HepG2 (cell line): ENCODE measurements at regions not wholly inside any gene's neighbourhood (a gene's known extent, or its start where the extent isn't known, plus 50 kb on each side); places are given as distances from the start of the nearest gene placed in this dataset.

Experiments used
- ATAC-seq: fragments of 200-7000 bp; cut with Tn5 transposase; 3 replicates; pipeline ENCODE4 v1.9.1; 2020; ENCODE audit warnings: mild to moderate bottlenecking, moderate library complexity
- BruUV-seq: library from RNA; stranded (reverse); fragments of 400-500 nt; replicated peaks from 2 replicates; lab custom pipeline; 2021; lab: Mats Ljungman, UMichigan
- CTCF ChIA-PET: fragments of 300-600 bp; formaldehyde crosslinking; extraction: SDS; loops from one replicate; lab custom pipeline; 2021; ENCODE audit warnings: low total read pairs, inconsistent platforms, low intra/inter-chr PET ratio; lab: Yijun Ruan, JAX
- POLR2A ChIA-PET: fragments of 350-600 bp; sonication (Branson Sonifier 250); formaldehyde crosslinking; loops from one replicate; lab custom pipeline; 2020; ENCODE audit warnings: antibody characterized with exemption, inconsistent platforms; lab: Yijun Ruan, JAX
- DNase-seq: peaks from one replicate; pipeline ENCODE4 v3.0.0-alpha.2; 2015; ENCODE audit warnings: low spot score
- FAIRE-seq: peaks from 3 replicates; lab custom pipeline; 2011; peaks lifted over from hg19 to GRCh38; lab: Jason Lieb, UNC
- H2AFZ ChIP-seq: one replicate; pipeline ENCODE4 v1.6.1; 2011; ENCODE audit warnings: low read length, inconsistent platforms
- H3K27ac ChIP-seq: fragments of 300-600 bp; 3 replicates; pipeline ENCODE4 v1.8.0; 2011; ENCODE audit warnings: mixed run types, mild to moderate bottlenecking, mixed read lengths, low read length, inconsistent platforms; ENCODE audit not compliant: insufficient read depth; ENCODE audit errors: extremely low read length
- H3K27me3 ChIP-seq, 2 experiments: fragments of 200-600 bp in 1 of 2; 2 replicates in 1 of 2; 3 replicates in 1 of 2; pipeline versions ENCODE4 v1.6.0 to v1.8.0; 2011; ENCODE audit warnings: low read length in 2 of 2, mild to moderate bottlenecking in 2 of 2, moderate library complexity in 2 of 2, inconsistent platforms in 1 of 2; ENCODE audit not compliant: insufficient read depth in 2 of 2, control insufficient read depth in 1 of 2
- H3K36me3 ChIP-seq, 2 experiments: fragments of 200-600 bp in 1 of 2; replicated peaks in 1 of 2; 2 replicates in 1 of 2; 3 replicates in 1 of 2; pipeline versions ENCODE4 v1.5.1 to v1.8.0; 2011; ENCODE audit warnings: low read length in 2 of 2, inconsistent platforms in 1 of 2; ENCODE audit not compliant: insufficient read depth in 2 of 2, control insufficient read depth in 1 of 2
- H3K4me1 ChIP-seq: 2 replicates; pipeline ENCODE4 v1.5.1; 2012; ENCODE audit warnings: low read length, inconsistent platforms; ENCODE audit not compliant: insufficient read depth
- H3K4me2 ChIP-seq: 2 replicates; pipeline ENCODE4 v1.6.0; 2011; ENCODE audit warnings: low read depth, low read length, inconsistent platforms
- H3K4me3 ChIP-seq, 3 experiments: fragments of 200-600 bp in 1 of 3; sonication (generic), shearing (Covaris generic) in 1 of 3; replicated peaks in 1 of 3; 2 replicates each; pipeline ENCODE4 v1.5.1; 2011 to 2016; ENCODE audit warnings: low read length in 3 of 3, inconsistent platforms in 2 of 3, low read depth in 2 of 3, mild to moderate bottlenecking in 2 of 3, control low read depth in 1 of 3, mixed read lengths in 1 of 3; ENCODE audit not compliant: insufficient read depth in 1 of 3
- H3K79me2 ChIP-seq: one replicate; pipeline ENCODE4 v1.6.1; 2011; ENCODE audit warnings: low read length, inconsistent platforms; ENCODE audit not compliant: insufficient read depth
- H3K9ac ChIP-seq: 2 replicates; pipeline ENCODE4 v1.6.0; 2011; ENCODE audit warnings: mild to moderate bottlenecking, low read depth, low read length, inconsistent platforms; ENCODE audit not compliant: insufficient read depth
- H3K9me3 ChIP-seq: 2 replicates; pipeline ENCODE4 v1.5.1; 2012; ENCODE audit warnings: mild to moderate bottlenecking, low read length
- H4K20me1 ChIP-seq: 2 replicates; pipeline ENCODE4 v1.6.0; 2011; ENCODE audit warnings: inconsistent platforms, mild to moderate bottlenecking, low read length, moderate library complexity; ENCODE audit not compliant: insufficient read depth
- EP300 ChIP-seq, 3 experiments: sonication (generic) in 1 of 3; formaldehyde crosslinking in 1 of 3; IDR thresholded peaks; 2 replicates each; pipeline versions ENCODE4 v1.5.1 to v1.6.1; 2011 to 2020; ENCODE audit warnings: low read depth in 2 of 3, low read length in 2 of 3, borderline replicate concordance in 1 of 3, improper control_type of control experiment in 1 of 3, mild to moderate bottlenecking in 1 of 3, missing genetic modification reagents in 1 of 3, moderate library complexity in 1 of 3
- FOXP4 ChIP-seq: sonication (generic); formaldehyde crosslinking; IDR thresholded peaks from 2 replicates; pipeline ENCODE4 v1.4.0; 2020; ENCODE audit warnings: missing genetic modification reagents
- IKZF4 ChIP-seq: sonication (generic); formaldehyde crosslinking; IDR thresholded peaks from 2 replicates; pipeline ENCODE4 v1.5.1; 2020; ENCODE audit warnings: borderline replicate concordance, mild to moderate bottlenecking, low read depth, missing genetic modification reagents; ENCODE audit errors: not compliant biosample characterization
- KDM2A ChIP-seq: sonication (generic); formaldehyde crosslinking; IDR thresholded peaks from 2 replicates; pipeline ENCODE4 v1.4.0; 2020; ENCODE audit warnings: low read depth, missing genetic modification reagents, borderline replicate concordance
- POLR2AphosphoS5 ChIP-seq: IDR thresholded peaks from 2 replicates; pipeline ENCODE4 v1.6.1; 2012; ENCODE audit warnings: low read depth, low read length
- STAG1 ChIP-seq: sonication (generic); formaldehyde crosslinking; IDR thresholded peaks from 2 replicates; pipeline ENCODE4 v1.4.0; 2020; ENCODE audit warnings: missing genetic modification reagents
- TBX3 ChIP-seq: fragments of 450-650 bp; IDR thresholded peaks from 2 replicates; pipeline ENCODE4 v1.6.1; 2017; ENCODE audit warnings: antibody characterized with exemption, mild to moderate bottlenecking, inconsistent platforms, borderline replicate concordance
- ZBTB37 ChIP-seq: sonication (generic); formaldehyde crosslinking; IDR thresholded peaks from 2 replicates; pipeline ENCODE4 v1.4.0; 2020; ENCODE audit warnings: mild to moderate bottlenecking, missing genetic modification reagents
- ZBTB38 ChIP-seq: sonication (generic); formaldehyde crosslinking; IDR thresholded peaks from 2 replicates; pipeline ENCODE4 v1.5.1; 2020; ENCODE audit warnings: mild to moderate bottlenecking, missing genetic modification reagents
- ZHX2 ChIP-seq, 2 experiments: sonication (generic) in 1 of 2; formaldehyde crosslinking in 1 of 2; IDR thresholded peaks; 2 replicates each; pipeline versions ENCODE4 v1.6.1 to v1.9.0; 2014 to 2022; ENCODE audit warnings: antibody characterized with exemption in 1 of 2, borderline replicate concordance in 1 of 2, inconsistent platforms in 1 of 2, low read depth in 1 of 2, missing genetic modification reagents in 1 of 2
- ZNF607 ChIP-seq: sonication (generic); formaldehyde crosslinking; IDR thresholded peaks from 2 replicates; pipeline ENCODE4 v1.5.1; 2020; ENCODE audit warnings: missing genetic modification reagents, mild to moderate bottlenecking, borderline replicate concordance
- ZNF773 ChIP-seq: sonication (generic); formaldehyde crosslinking; IDR thresholded peaks from 2 replicates; pipeline ENCODE4 v1.4.0; 2020; ENCODE audit warnings: missing genetic modification reagents, borderline replicate concordance
- ZNF816 ChIP-seq: sonication (generic); formaldehyde crosslinking; IDR thresholded peaks from 2 replicates; pipeline ENCODE4 v1.8.0; 2022; ENCODE audit warnings: missing genetic modification reagents, mild to moderate bottlenecking, borderline replicate concordance
- ZSCAN30 ChIP-seq: sonication (generic); formaldehyde crosslinking; IDR thresholded peaks from 2 replicates; pipeline ENCODE4 v1.5.0; 2020; ENCODE audit warnings: mild to moderate bottlenecking, missing genetic modification reagents
- WGBS: methylation state at CpG from one replicate; pipeline ENCODE4 v1.1.6; 2017; ENCODE audit warnings: low lambda C conversion rate; 5-methylcytosine and 5-hydroxymethylcytosine counted together
- in situ Hi-C: cut with HindIII; loops from 2 replicates; pipeline ENCODE4 v1.10.0; 2017; ENCODE audit warnings: low pct_unique_long_range_greater_than_20kb; ENCODE audit not compliant: extremely low pct_ligation_motif_present
- intact Hi-C: fragments of 100-400 bp; cut with micrococcal nuclease; formaldehyde crosslinking; loops from one replicate; pipeline ENCODE4 v1.10.0; 2022; ENCODE audit not compliant: unreplicated experiment

- no peak for FAIRE-seq
- Histone ChIP-seq H3K4me3 (no peak overlapping the region), H3K36me3 (no peaks in the 10 kb centered on the region), H3K79me2 (no peaks in the 10 kb centered on the region), H3K27me3 (no peaks in the 10 kb centered on the region), H4K20me1 (no peaks in the 10 kb centered on the region), H3K4me1 (no peaks in the 10 kb centered on the region), H3K27ac (no peak overlapping the region), H3K9me3 (no peaks in the 10 kb centered on the region), H3K9ac (no peak overlapping the region), H2AFZ (no peak overlapping the region), H3K4me2 (no peak overlapping the region)
- ChIA-PET POLR2A (no interaction called here), CTCF (no interaction called here)
- WGBS: 0% methylated on average over 1 of the region's 7 CpGs
- in situ Hi-C loops (no loop called here), intact Hi-C loops (no loop called here)
- peak; percentile 48 for ATAC-seq
- no TSS peak for BruUV-seq
- DNase-seq: no peak
- no peak for TF ChIP-seq ZNF773 (CRISPR knock-in tag)
- TF ChIP-seq ZSCAN30: no peak
- no peak for TF ChIP-seq TBX3
- no peak for TF ChIP-seq FOXP4 (CRISPR knock-in tag)
- TF ChIP-seq ZHX2 (IDR thresholded peaks at IDR 0.05; ENCODE audit: low read depth): no peak
- TF ChIP-seq ZHX2 (CRISPR knock-in tag; IDR thresholded peaks at IDR 0.05; ENCODE audit: borderline replicate concordance): no peak
- TF ChIP-seq ZBTB38: no peak
- TF ChIP-seq POLR2AphosphoS5: no peak
- no peak for TF ChIP-seq IKZF4
- no peak for TF ChIP-seq ZNF607 (CRISPR knock-in tag)
- TF ChIP-seq ZNF816 (CRISPR knock-in tag): no peak
- TF ChIP-seq KDM2A (CRISPR knock-in tag): no peak
- TF ChIP-seq STAG1 (CRISPR knock-in tag): no peak
- no peak for TF ChIP-seq ZBTB37 (CRISPR knock-in tag)
- no peak for TF ChIP-seq EP300 (IDR thresholded peaks at IDR 0.05; ENCODE audit: low read depth in 2 of 2, low read length in 2 of 2)
- TF ChIP-seq EP300 (CRISPR knock-in tag; IDR thresholded peaks at IDR 0.05; ENCODE audit: borderline replicate concordance): no peak
Measured at GRCh38 chrX:68588602-68589371, 58.7 kb upstream of the STARD8 start.
